HAP-1 (cell line): ENCODE measurements at regions not wholly inside any gene's neighbourhood (a gene's known extent, or its start where the extent isn't known, plus 50 kb on each side); places are given as distances from the start of the nearest gene placed in this dataset.
"Not testable (repeated sequence)": the region's sequence is repeated elsewhere in the genome, so short reads cannot be mapped to it uniquely, and the experiment has no call there.

ENCODE experiments used
- DNase-seq, 2 experiments: peaks; one replicate each; pipeline ENCODE4 v3.0.0-alpha.2; 2016 to 2020; ENCODE audit warnings: low spot score in 2 of 2
- H3K27me3 ChIP-seq: fragments of 250-450 bp; sonication (Bioruptor Pico); 2 replicates; pipeline ENCODE4 v1.5.1; 2020; ENCODE audit warnings: low read depth, mild to moderate bottlenecking, moderate library complexity
- H3K36me3 ChIP-seq: fragments of 250-450 bp; sonication (Bioruptor Pico); replicated peaks from 2 replicates; pipeline ENCODE4 v1.5.1; 2020; ENCODE audit warnings: mild to moderate bottlenecking
- H3K4me1 ChIP-seq: fragments of 250-450 bp; sonication (Bioruptor Pico); 2 replicates; pipeline ENCODE4 v1.5.1; 2020; ENCODE audit warnings: mild to moderate bottlenecking
- H3K4me3 ChIP-seq: fragments of 250-450 bp; sonication (Bioruptor Pico); 2 replicates; pipeline ENCODE4 v1.5.1; 2020; ENCODE audit warnings: mild to moderate bottlenecking, moderate library complexity
- H3K9me3 ChIP-seq: fragments of 250-450 bp; sonication (Bioruptor Pico); 2 replicates; pipeline ENCODE4 v1.5.1; 2020; ENCODE audit warnings: mild to moderate bottlenecking, moderate library complexity
- in situ Hi-C: fragments of 300-500 bp; cut with MboI; formaldehyde crosslinking; loops from 3 replicates; pipeline ENCODE4 v1.14.3; 2020; ENCODE audit warnings: low sequenced_read_pairs, inconsistent platforms, mixed read lengths

DNA sequence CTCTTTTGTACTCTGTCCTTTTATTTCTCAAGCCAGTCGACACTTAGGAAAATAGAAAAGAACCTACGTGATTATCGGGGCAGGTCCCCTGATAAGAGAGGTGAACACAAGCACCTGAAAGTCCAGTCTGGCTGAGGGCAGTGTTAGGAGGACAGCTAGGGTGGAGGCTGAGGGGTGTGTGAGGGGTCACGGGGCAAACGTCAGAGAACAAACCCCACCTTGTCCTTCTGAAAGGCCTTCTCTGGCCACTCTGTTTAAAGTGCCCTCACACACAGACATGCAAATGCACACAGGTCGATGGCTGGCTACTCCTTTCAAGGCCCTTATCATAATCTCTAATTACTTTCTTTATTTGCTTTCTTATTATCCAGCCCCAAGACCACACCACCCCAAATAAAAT lies 108.8 kb downstream of the ESM1 start:
- H3K27me3 ChIP-seq = peaks cover 5% of the 10 kb centered on the region
- H3K9me3 ChIP-seq = no peaks in the 10 kb centered on the region
- H3K36me3 ChIP-seq = no peaks in the 10 kb centered on the region
- H3K4me3 ChIP-seq = no peak overlapping the region
- no peaks in the 10 kb centered on the region for H3K4me1 ChIP-seq
- in situ Hi-C loops = no loop called here
- DNase-seq = no peak

DNA sequence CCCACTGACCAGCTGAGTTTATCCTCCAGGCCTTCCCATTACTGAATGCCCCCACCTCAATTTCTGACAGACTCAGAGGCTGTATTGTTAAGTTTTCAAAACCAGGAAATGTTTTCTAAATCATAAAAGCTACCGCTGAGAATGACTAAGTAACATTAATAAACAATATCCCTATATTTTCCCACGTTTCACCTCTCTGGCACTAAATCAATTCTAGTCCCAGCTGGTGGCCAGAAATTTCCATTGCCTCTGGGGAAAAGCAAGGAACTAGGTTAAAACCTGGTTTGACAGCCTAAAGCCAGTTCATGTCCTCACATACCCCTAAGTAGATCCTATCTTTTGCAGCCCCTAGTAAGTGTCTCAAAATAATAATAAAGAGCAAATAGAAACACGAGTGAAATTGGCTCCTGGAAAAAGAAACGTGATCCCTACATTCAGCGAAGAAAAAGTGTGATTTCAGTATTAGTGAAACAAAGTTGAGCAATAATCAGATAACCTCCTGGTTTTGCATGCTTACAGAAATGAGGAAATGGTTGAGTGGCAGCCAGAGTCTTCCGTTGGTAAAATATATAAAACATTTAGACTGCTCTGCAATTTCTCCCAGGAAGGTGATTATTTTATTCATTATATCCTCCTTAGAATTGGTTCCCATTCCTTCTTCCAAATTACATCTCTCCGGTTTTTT lies 110.9 kb downstream of the ESM1 start:
- Histone ChIP-seq H3K9me3 (no peaks in the 10 kb centered on the region), H3K4me1 (no peaks in the 10 kb centered on the region), H3K27me3 (peaks cover 10% of the 10 kb centered on the region), H3K4me3 (no peak overlapping the region), H3K36me3 (no peaks in the 10 kb centered on the region)
- in situ Hi-C loops = loop anchor here (25.0 kb wide), 1 partner anchor 612 kb away; no protein-coding TSS in a partner anchor
- no peak for DNase-seq

DNA sequence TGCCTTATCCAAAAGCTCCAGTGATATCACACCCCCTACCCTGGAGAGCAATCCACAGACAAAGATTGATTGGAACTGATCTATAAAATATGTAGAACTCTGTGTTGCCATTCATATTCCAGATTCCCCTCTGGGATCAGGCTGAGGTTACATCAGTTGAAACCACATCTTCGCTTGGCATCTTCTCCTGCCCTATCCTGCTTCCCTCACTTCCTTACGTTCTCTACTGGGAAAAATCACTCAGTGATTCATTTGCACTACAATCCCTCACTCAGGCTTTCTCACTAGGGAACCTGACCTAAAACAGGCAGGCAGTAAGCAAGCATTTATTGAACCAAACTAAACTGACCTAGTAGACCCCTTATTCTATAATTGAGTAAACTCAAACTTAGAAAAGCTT lies 111.7 kb downstream of the ESM1 start:
- in situ Hi-C loops = loop anchor here (25.0 kb wide), 1 partner anchor 611 kb away; no protein-coding TSS in a partner anchor
- H3K9me3 ChIP-seq = no peaks in the 10 kb centered on the region
- H3K36me3 ChIP-seq = no peaks in the 10 kb centered on the region
- H3K4me3 ChIP-seq = no peak overlapping the region
- no peak for DNase-seq
- peaks cover 10% of the 10 kb centered on the region for H3K27me3 ChIP-seq
- no peaks in the 10 kb centered on the region for H3K4me1 ChIP-seq

DNA sequence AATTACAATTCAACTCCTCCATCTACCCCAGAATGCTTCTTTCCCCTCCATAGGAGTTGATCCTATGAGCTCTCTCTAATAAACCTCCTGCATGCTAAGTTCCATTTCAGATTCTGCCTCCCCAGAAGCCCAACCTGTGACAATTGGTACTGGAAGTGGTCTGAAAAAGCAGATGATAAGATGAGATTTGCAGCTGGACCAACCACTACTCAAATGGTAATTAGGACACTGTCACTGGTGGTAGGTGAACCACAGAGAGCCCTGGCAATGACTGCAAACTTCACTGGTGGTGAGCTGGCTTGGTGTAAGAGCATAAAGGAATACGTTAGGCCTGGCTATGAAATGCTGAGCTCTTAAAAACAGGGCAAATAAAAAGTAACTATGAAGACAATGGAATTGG lies 112.6 kb downstream of the ESM1 start:
- in situ Hi-C loops = loop anchor here (25.0 kb wide), 1 partner anchor 611 kb away; no protein-coding TSS in a partner anchor
- no peaks in the 10 kb centered on the region for H3K9me3 ChIP-seq
- H3K36me3 ChIP-seq = no peaks in the 10 kb centered on the region
- H3K27me3 ChIP-seq = peaks cover 10% of the 10 kb centered on the region
- DNase-seq = no peak
- no peak overlapping the region for H3K4me3 ChIP-seq
- H3K4me1 ChIP-seq = no peaks in the 10 kb centered on the region

DNA sequence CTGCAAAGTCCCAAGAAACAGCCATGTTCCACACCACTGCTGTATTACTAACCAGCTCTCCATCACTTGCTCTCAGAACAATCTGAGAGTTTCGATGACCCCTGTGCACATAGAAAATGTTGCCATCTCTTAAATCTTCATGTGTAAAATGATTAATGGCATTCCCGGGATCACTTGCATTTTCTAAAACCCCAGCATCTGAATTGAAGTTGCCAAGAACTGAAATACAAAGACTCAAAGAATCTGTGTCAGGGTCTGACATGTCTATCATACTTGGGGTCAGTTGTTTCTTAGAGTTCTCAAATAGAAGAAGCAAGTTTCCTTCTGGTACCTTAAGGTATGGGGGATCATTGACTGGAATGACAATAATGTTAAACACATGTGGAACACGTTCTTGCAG lies 115.1 kb downstream of the ESM1 start:
- H3K36me3 ChIP-seq = no peaks in the 10 kb centered on the region
- no peaks in the 10 kb centered on the region for H3K9me3 ChIP-seq
- H3K27me3 ChIP-seq = peaks cover 10% of the 10 kb centered on the region
- H3K4me1 ChIP-seq = no peaks in the 10 kb centered on the region
- in situ Hi-C loops = loop anchor here (25.0 kb wide), 1 partner anchor 608 kb away; no protein-coding TSS in a partner anchor
- no peak for DNase-seq
- H3K4me3 ChIP-seq = no peak overlapping the region

DNA sequence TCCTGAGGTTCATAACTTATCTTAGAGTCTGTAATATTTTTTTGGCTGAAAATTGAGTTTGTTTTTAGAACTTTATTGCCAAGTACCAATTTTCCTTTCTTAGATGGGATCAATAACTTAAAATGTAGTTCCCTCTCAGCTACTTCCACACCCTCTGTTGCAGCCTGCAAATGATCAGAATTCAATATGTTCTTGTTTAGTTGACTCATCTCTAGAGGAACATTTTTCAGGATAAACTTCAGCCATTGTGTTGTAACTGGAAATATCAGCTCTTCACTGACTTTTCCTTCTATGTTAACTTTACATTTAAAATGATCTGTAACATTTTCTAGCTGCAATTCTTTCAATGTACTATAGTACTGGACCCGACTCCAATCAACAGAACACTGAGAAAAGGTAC lies 115.7 kb downstream of the ESM1 start:
- DNase-seq = no peak
- Histone ChIP-seq H3K9me3 (no peaks in the 10 kb centered on the region), H3K4me3 (no peak overlapping the region), H3K36me3 (no peaks in the 10 kb centered on the region), H3K27me3 (peaks cover 9% of the 10 kb centered on the region), H3K4me1 (no peaks in the 10 kb centered on the region)
- in situ Hi-C loops = loop anchor here (10.0 to 25.0 kb wide), 2 partner anchors 355 to 607 kb away; partner anchors contain the start of gene SNX18

DNA sequence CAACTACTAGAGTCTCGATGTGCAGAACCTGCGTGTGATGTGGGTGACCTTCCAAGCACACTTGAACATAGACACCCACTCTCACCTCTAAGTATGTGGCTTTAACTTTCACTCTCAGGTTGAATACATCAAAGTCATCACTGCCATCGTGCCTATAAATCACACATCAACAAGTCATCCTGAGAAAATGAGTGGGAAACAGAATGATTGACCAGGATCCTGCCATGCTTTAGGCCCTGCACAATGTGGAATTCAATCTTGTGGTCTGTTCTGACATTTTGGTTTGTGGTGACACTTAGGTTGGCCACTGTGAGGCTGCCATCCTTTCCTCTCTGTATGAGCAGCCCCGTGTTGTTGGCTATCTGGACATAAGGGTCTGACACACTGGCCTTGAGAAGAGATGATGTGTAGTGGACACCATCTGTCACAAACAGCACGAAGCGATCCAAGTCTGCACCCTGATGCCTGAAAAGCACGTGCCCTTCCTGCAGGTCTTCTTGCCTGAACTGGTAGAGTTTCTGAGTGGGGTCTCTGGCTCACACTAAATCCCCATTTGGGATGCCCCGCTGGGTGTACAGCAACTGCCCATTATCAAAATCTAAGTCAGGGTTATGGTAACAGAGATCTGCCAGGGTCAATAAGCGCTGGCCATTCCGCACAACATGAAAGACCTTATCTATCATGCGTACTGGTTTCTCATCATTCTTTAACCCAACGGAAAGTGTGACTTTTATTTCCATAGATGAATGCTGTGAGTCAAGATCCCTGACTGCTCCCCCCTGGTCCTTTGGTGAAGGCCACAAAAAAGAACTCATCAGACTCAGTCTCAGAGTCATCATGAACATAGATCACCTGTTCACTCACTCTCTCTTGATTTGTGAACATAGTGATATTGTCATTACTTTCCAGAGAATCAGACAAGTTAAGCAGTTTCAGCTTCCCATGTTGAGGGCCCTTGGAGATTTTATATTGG lies 116.6 kb downstream of the ESM1 start:
- no peaks in the 10 kb centered on the region for H3K9me3 ChIP-seq
- no peaks in the 10 kb centered on the region for H3K4me1 ChIP-seq

DNA sequence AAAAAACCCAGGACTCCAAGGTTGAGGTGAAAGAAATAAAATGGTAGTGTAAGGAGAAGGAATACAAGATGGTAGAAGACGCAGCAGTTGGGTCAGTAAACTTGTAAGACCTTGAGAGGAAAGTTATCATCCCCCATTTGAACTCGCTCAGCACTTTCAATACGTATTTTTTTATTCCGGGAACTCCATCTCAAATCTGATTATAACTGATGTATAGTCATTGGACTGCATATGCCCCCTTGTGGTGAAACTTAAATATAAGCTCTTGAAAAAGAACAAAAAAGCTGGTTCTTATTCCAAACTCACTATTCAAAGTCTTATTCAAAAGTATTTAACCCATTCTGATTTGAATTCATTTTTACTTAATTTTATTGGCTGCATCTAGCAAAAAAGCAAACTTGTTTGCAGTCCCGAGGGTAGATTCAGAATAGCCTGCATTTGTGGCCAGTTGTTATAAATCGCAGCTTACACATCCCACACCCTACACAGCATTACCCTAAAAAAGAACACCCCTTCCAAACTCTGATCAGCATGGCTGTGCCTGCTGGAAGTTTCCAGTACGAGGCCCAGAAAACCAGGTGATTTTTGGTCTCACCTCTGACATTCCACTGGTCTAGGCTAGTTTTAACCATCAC lies 118.0 kb downstream of the ESM1 start:
- no peak overlapping the region for H3K4me3 ChIP-seq
- peak in 1 of 2 experiments; percentile 51 for DNase-seq
- no peaks in the 10 kb centered on the region for H3K4me1 ChIP-seq
- H3K9me3 ChIP-seq = no peaks in the 10 kb centered on the region
- no peaks in the 10 kb centered on the region for H3K36me3 ChIP-seq
- in situ Hi-C loops = loop anchor here (10.0 to 25.0 kb wide), 2 partner anchors 353 to 605 kb away; partner anchors contain the start of gene SNX18
- peaks cover 8% of the 10 kb centered on the region for H3K27me3 ChIP-seq

More for the DNA sequence above, 116.6 kb downstream of the ESM1 start:
- in situ Hi-C loops = loop anchor here (10.0 to 25.0 kb wide), 2 partner anchors 354 to 606 kb away; partner anchors contain the start of gene SNX18
- DNase-seq = no peak
- Histone ChIP-seq H3K27me3 (peaks cover 8% of the 10 kb centered on the region), H3K36me3 (no peaks in the 10 kb centered on the region), H3K4me3 (no peak overlapping the region)

DNA sequence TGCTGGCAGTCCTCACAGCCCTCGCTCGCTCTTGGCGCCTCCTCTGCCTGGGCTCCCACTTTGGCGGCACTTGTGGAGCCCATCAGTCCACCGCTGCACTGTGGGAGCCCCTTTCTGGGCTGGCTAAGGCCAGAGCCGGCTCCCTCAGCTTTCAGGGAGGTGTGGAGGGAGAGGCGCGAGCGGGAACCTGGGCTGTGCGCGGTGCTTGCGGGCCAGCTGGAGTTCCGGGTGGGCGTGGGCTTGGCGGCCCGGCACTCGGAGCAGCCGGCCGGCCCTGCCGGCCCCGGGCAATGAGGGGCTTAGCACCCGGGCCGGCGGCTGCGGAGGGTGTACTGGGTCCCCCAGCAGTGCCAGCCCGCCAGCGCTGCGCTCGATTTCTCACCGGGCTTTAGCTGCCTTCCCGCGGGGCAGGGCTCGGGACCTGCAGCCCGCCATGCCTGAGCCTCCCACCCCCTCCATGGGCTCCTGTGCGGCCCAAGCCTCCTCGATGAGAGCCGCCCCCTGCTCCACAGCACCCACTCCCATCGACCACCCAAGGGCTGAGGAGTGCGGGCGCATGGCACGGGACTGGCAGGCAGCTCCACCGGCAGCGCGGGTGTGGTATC lies 120.4 kb downstream of the ESM1 start:
- not testable (repeated sequence) for H3K27me3 ChIP-seq, H3K36me3 ChIP-seq, H3K4me1 ChIP-seq, H3K9me3 ChIP-seq, H3K4me3 ChIP-seq, DNase-seq
- in situ Hi-C loops = loop anchor here (10.0 to 25.0 kb wide), 2 partner anchors 350 to 603 kb away; partner anchors contain the start of gene SNX18

DNA sequence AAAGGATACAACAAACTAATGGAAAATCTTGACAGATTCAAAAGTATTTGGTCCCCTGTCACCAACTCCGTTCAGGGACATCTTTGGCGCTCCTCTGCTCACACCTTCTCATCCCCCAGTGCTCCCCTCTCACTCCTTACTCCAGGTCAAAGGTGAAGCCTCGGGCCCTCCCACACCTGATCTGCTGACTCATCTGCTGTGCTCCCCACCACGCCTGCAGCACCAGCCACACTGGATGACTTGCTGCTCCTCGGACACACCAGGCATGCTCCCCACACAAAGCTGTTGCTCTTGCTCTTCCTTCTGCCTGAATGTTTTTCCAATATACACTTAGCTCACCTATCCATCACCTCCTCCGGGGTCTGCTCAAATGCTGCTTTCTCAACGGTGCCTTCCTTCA lies 123.4 kb downstream of the ESM1 start:
- Histone ChIP-seq H3K4me1 (no peaks in the 10 kb centered on the region), H3K36me3 (no peaks in the 10 kb centered on the region), H3K27me3 (no peaks in the 10 kb centered on the region), H3K9me3 (no peaks in the 10 kb centered on the region), H3K4me3 (no peak overlapping the region)
- no peak for DNase-seq
- in situ Hi-C loops = loop anchor here (10.0 to 25.0 kb wide), 2 partner anchors 347 to 600 kb away; partner anchors contain the start of gene SNX18

DNA sequence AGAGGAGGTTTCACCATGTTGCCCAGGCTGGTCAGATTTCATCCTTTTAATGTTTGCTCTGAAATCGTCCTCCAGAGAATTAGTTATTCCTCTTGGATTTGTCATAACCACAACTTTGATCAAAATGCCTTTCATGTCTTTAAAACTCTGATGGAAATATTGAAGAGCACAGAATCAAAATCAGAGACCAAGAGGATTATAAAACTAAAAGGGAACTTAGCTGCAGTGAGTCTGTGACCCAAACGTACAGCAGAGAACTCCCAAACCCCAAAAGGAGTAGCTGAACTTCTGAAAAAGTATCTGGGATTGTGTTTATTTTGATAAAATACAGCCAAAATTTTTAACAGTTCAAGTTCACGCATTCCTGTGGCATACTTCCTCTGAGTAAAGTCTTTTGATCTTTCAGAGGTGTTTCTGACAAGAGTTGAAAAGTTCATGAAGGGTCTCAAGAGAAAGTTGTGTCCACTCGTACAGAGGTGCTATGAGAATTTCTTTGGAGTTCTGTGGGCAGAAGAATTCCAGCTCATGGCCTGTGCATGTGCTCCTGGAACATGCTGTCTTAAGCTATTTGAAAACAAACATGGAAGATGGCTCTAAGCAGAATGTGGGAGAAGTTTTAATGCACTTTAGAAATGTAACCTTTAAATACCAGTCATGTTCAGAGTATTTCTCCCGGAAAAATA lies 124.0 kb downstream of the ESM1 start:
- no peaks in the 10 kb centered on the region for H3K27me3 ChIP-seq
- in situ Hi-C loops = loop anchor here (10.0 to 25.0 kb wide), 2 partner anchors 347 to 599 kb away; partner anchors contain the start of gene SNX18
- no peaks in the 10 kb centered on the region for H3K36me3 ChIP-seq
- no peaks in the 10 kb centered on the region for H3K9me3 ChIP-seq
- no peak overlapping the region for H3K4me3 ChIP-seq
- no peaks in the 10 kb centered on the region for H3K4me1 ChIP-seq
- no peak for DNase-seq

DNA sequence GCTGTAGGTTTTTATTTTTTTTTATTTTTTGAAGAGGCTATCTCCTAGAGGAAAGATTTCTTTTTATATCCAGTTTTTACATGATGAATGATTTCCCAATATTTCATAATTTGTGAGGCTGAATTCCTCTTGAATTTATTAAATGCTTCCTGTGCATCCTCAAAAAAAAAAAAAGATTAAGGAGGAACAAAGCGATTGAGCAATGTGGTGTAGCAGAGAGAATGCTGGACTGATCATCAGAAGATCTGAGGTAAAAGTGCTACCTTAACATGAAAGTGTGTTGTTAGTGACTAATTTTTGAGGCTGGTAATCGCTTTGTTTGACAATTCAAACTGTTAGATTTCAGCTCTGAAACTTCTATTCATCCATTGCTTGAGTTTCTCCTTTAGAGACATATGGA lies 125.1 kb downstream of the ESM1 start:
- Histone ChIP-seq H3K4me1 (no peaks in the 10 kb centered on the region), H3K9me3 (no peaks in the 10 kb centered on the region), H3K4me3 (no peak overlapping the region), H3K27me3 (no peaks in the 10 kb centered on the region), H3K36me3 (no peaks in the 10 kb centered on the region)
- in situ Hi-C loops = loop anchor here (10.0 to 25.0 kb wide), 2 partner anchors 346 to 598 kb away; partner anchors contain the start of gene SNX18
- no peak for DNase-seq
